C4-2B (cell line): ENCODE measurements at regions not wholly inside any gene's neighbourhood (a gene's known extent, or its start where the extent isn't known, plus 50 kb on each side); places are given as distances from the start of the nearest gene placed in this dataset.

Experiments
- CTCF ChIP-seq: fragments of 450-650 bp; conservative IDR thresholded peaks from 2 replicates; pipeline ENCODE4 v1.5.1; 2017; ENCODE audit warnings: mild to moderate bottlenecking
- ZFX ChIP-seq: fragments of 450-650 bp; IDR thresholded peaks from 2 replicates; pipeline ENCODE4 v1.6.1; 2017

GRCh38 chr19:34844277-34844676 is 71.3 kb upstream of the ZNF599 start:
- no peak for TF ChIP-seq CTCF
- no peak for TF ChIP-seq ZFX
